ENCODE measurements at regions not wholly inside any gene's neighbourhood (a gene's known extent, or its start where the extent isn't known, plus 50 kb on each side); places are given as distances from the start of the nearest gene placed in this dataset.

DNA sequence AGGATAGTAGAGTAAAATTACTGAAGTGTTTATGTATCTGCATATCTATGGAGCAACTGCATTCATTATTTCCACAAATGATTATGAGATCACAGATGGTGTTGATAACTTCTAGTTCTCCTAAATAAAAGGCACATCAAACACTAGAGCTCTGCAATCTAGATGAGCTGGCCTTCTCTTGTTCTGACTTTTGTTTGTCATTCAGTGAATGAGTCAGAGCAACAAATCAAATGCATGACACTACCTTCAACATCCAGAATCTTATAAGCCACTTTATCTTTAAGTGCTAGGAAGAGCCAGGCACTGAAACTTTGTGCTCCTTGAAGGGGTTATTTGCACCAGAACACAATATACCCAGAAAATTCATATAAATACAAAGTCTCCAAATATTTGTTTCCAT lies 456.0 kb downstream of the PCDH17 start:
- no peak for TF ChIP-seq EZH2phosphoT487 (IDR thresholded peaks at IDR 0.05; ENCODE audit: unreplicated experiment)
- TF ChIP-seq, protein P1, sequence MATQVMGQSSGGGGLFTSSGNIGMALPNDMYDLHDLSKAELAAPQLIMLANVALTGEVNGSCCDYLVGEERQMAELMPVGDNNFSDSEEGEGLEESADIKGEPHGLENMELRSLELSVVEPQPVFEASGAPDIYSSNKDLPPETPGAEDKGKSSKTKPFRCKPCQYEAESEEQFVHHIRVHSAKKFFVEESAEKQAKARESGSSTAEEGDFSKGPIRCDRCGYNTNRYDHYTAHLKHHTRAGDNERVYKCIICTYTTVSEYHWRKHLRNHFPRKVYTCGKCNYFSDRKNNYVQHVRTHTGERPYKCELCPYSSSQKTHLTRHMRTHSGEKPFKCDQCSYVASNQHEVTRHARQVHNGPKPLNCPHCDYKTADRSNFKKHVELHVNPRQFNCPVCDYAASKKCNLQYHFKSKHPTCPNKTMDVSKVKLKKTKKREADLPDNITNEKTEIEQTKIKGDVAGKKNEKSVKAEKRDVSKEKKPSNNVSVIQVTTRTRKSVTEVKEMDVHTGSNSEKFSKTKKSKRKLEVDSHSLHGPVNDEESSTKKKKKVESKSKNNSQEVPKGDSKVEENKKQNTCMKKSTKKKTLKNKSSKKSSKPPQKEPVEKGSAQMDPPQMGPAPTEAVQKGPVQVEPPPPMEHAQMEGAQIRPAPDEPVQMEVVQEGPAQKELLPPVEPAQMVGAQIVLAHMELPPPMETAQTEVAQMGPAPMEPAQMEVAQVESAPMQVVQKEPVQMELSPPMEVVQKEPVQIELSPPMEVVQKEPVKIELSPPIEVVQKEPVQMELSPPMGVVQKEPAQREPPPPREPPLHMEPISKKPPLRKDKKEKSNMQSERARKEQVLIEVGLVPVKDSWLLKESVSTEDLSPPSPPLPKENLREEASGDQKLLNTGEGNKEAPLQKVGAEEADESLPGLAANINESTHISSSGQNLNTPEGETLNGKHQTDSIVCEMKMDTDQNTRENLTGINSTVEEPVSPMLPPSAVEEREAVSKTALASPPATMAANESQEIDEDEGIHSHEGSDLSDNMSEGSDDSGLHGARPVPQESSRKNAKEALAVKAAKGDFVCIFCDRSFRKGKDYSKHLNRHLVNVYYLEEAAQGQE (IDR thresholded peaks at IDR 0.05; ENCODE audit: unreplicated experiment): no peak
- no peak for TF ChIP-seq CTCF (conservative IDR thresholded peaks at IDR 0.05; ENCODE audit: low read depth in 2 of 2)

Data from GM23338 (cell line).